Central memory CD4-positive, alpha-beta T cell (primary cell): ENCODE measurements at regions not wholly inside any gene's neighbourhood (a gene's known extent, or its start where the extent isn't known, plus 50 kb on each side); places are given as distances from the start of the nearest gene placed in this dataset.

ENCODE experiments used
- DNase-seq: peaks from one replicate; pipeline ENCODE4 v3.0.0; 2022

DNA sequence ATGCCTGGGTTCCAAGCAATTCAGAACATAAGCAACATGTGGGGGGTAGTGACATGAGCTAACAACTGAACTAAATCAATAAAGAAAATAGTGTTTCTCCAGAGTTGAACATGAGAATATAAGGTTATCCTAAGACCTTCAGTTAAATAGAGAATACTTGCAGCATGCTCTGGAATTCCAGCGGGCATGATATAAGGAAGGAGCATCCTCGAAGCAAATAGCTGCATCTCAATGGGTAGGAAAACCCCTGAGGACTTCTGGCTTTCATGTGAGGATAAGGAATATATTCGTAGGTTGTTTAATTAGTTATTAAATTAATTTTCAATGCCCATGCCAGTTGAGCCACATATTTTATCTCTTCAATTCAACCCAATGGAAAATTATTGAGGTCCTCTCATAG is 631.2 kb upstream of the EPHA7 start:
- no peak for DNase-seq

DNA sequence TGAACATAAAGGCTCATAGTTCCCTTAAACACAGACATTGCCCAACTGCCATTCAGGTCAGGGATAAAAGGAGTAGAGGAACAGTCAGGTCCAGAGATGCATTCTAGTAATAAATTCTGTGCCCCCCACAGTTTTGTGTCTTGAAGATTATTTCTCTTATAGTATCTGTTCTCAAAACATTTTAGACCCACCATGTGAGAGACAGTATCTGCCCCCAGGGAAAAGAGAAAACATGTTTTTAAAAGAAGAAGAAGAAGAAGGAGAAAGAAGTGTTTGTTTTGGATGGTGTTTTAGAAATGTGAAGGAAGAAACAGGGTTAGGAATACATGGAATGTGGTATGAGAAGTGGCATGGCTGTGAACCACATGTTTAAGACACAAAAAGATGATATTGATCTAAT is 629.6 kb upstream of the EPHA7 start:
- DNase-seq = no peak

DNA sequence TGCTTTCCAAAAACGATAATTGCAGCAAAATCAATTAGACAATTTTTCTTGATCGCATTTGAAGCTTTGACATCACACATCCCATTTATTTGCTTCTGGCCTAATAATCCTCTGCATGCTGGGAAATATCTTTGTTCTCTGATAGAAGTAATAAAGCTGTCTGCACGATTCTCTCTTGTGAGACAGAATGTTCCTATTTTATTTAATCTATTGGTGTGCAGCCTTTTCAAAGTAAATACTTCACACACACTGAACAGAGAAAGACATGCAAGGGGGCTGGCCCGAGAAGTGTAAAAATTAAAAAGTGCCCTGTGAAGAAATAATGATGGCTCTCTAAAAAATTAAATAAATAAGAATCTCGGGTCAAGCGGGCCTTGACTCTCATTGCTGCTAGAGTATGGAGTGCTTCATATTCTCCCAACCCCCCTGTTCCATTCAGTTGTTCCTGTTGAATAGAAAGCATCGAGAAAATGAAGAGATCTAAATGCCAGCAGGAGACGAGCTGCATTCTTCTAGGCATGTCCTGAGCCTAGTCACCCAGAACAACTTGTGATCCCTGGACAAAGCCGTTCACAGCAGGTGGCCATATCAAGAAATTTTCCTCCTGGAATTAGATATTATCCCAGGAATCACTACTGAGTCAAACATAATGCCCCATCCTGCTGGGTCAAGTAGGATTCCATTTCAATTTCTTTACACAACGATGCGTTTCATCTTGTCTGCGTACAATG is 625.9 kb upstream of the EPHA7 start:
- DNase-seq = no peak

DNA sequence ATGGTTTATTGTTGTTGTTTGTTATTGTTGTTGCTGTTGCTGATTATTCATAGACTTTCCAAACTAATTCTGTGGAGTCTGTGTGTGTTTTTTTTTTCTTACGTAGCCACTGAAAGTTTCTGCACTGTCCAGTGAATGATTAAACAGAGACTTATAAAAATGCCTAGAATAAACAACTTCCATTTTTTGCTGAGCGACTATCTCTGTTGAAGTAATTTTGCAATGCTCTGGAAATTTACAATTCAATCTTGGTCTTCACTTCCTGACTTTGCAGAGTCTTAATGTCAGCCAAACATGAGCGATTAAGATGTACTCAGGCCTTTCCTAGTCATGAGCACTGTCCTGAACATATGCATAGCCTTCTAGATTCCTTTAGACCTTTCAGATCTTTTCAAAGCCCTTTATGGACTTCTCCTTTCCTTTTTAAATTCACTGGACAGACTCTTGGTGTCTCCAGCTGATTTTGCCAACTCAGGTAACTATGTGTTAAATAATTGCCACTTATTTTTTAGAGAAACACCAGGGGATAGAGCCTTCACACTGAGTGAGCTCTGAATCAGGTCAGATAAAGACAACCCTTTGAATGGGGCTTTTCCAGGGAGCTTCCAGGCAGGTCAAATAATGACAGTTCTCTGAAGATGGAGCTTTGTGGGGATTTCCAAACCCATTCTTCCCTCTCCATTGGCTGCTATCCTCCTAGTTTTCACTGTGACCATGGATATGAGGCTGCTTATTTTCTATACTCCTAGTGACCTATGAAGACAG is 622.8 kb upstream of the EPHA7 start:
- DNase-seq = no peak

DNA sequence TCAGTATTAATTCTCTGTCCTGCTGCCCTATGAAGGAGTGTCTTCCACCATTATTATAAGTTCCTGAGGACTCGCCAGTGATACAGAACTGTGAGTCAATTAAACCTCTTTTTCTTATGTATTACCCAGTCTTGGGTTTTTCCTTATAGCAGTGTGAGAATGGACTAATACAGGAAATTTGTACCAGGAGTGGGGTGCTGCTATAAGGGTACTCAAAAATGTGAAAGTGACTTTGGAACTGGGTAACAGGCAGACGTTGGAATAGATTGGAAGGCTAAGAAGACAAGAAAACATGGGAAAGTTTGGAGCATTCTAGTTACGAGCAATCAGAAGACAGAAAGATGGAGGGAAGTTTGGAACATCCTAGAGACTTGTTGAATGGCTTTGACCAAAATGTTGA is 616.7 kb upstream of the EPHA7 start:
- DNase-seq = no peak

DNA sequence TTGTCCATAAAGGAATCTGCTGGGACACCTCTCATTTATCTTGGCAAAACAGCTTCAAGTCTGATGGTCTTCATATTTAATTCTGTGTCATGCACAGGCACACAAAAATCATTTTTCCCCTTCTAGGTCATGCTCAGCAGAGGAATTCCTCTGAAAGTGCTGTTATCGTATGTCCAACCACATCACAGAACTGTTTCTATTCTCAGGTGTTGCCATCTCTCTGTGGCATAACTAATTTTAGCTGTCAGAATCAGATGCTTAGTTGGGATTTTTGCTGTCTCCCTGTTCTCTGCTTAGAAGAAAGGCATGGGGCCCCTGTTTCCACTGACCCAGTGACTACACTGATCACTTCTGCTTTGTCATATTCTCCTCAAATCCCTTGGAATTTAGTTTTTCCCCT is 608.0 kb upstream of the EPHA7 start:
- DNase-seq = no peak

DNA sequence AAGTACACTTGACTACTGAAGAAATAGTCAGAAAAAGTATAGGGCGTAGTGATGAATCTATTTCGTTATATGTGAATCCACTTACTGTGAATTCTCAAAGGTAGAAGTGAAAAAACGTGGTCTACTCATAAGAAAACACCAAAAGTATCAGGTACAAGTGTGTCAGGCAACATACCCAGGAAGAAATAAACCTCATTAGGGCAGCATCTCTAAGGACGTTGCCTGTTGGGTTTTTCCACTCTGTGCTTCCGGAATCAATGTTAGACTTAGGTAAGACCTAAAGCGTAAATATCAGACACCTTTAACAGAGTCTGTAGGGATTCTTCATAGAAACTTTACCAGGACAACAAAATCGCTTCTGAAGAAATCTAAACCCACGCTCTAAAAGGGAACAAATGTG is 607.2 kb upstream of the EPHA7 start:
- no peak for DNase-seq

DNA sequence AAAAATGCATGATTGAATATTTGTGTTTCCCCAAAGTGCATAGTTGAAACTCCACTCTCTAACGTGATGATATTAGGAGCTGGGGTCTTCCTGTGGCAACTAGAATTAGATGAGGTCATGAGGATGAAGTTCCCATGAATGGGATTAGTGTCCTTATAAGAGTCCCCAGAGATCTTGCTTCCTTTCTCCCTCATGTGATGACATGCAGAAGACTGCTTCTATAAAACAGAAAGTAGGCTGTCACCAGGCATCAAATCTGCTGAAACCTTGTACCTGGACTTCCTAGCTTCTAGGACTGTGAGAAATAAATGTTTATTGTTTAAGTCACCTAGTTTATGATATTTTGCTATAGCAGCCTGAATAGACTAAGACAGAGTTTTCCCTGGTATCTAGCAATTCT is 586.5 kb upstream of the EPHA7 start:
- DNase-seq = no peak

DNA sequence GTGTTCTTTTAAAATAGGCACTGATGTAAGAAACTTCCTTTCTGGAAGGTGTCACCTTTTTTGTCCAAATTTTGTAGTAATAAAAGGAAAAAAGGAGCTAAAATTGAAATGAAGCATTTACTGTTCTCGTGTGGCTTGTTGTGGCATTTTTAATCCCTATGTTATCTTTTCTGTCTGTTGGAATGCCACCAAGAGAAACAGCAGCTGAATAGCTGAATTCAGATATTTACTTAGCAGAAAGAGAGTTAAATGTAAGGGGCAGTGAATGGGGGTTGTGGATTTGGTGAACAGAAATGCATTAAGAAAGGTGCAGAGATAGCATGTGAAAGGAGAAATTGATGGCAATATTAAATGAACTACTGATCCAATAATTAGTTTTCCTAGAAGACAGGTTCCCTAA is 573.6 kb upstream of the EPHA7 start:
- DNase-seq = no peak

DNA sequence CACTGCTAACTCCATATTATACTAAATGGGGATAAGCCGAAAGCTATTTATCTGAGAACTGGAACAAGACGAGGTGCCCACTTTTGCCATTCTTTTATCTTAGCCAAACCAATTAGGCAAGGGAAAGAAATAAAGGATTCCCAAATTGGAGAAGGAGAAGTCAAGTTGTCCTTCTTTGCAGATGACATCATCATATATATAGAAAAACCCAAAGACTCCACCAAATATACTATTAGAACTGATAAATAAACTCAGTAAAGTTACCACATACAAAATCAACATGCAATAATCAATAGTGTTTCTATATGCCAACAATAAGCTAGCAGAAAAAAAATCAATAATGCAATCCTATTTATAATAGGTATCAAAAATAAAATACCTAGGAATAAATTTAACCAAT is 570.3 kb upstream of the EPHA7 start:
- no peak for DNase-seq

DNA sequence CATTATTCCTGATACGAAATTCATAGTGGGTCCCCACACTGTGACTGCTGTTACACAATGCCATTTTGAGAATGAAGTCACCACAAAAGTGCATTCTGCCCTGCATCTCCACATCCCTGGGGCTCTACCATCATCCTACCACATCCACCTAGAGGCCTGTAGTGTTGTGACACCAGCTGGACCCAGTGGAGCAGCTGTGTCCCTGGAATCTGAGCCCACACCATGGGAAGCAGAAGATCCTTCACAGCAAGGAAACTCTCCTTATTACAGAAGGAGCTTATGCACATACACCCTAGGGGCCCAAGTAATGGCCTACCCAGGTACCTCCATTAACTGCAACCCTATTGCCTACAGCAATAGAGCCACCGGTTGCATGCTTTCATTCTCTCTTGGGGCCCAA is 566.6 kb upstream of the EPHA7 start:
- DNase-seq = no peak

DNA sequence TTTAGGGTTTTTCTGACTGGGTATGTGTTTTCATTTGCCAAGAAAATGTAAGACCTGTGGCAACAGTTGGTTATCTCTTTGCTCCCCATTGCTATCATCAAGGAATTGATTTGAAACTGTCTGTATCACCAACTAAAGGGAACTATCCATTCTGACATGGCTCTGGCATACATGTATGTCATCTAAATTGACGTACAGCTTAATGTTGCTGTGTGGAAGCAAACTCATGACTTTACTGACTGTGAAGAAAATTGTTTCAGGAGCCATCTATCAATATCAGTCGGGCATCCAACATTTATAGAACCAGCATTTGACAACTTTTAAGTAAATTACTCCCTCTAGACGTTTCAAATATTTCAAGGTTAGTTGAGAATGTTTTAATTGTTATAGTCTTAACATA is 555.8 kb upstream of the EPHA7 start:
- no peak for DNase-seq

DNA sequence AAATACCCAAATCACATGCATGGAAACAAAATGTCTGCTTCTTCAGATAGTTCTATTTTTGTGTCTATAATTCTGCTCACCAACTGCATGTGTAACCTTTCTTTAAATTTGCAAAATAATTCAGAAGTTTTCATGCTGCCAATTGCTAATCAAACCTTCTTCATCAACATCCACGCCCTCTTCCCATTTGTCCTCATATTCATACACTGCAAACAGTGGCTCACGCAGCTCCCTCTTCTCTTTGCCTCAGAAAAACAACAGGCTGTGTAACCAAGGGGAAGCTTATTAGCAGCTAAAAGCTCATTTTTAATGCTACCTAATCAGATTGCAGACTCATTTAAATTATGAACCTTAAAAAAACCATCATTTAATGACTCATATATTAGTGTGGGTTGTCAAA is 555.0 kb upstream of the EPHA7 start:
- DNase-seq = no peak

DNA sequence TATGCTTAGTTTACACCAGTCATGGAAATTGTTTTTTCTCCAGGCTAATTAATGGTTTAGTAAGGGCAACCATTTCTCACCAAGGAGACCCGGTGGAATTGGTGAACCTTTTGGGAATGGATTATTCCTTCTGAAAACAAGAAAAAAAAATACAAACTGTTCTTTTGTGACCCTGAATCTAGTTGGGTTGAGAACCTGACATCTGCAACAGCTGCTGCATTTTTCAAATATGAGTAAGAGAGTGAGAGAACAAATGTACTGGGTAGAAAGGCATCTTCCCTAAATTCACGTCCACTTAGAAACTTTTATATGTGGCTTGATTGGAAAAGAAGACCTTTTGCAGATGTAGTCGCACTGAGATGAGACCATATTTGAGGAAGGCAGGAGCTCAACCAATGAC is 553.4 kb upstream of the EPHA7 start:
- DNase-seq = no peak

DNA sequence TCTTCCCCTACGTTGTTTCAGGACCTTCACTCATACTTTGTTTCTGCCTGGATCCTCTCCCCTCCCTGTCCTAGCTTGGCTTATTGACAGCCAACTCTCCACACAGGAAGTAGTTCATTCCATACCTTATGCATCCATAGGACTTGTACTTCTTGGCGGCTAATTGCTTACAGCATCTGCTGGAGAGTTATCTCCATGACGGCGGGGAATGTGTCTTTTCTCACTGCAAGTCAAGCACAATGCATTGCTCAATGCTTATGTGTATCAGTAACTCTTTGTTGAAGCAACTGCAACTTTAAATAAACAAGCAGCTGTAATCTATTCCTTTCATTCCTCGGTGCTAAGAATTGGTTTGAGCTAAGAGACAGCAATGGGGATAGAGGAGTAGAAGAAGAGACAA is 551.3 kb upstream of the EPHA7 start:
- DNase-seq = no peak

DNA sequence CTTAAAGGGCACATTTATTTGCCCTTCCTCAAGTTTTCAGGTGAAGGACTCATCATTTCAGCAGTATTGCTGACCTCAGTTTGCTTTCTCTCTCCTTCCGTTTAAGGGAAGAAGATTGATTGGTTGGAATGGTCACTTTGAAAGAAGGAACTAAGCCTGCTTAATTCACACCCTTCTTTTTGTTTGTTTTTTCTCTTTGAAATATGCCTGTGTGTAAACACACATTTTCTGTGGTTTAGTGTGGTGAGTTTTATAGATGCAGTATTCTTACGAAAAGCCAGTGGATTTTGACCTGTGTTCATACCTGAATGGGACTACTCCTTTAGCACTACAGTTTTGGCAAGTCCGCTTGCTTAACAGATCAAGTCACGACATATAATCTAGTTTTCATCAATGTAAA is 548.8 kb upstream of the EPHA7 start:
- no peak for DNase-seq

DNA sequence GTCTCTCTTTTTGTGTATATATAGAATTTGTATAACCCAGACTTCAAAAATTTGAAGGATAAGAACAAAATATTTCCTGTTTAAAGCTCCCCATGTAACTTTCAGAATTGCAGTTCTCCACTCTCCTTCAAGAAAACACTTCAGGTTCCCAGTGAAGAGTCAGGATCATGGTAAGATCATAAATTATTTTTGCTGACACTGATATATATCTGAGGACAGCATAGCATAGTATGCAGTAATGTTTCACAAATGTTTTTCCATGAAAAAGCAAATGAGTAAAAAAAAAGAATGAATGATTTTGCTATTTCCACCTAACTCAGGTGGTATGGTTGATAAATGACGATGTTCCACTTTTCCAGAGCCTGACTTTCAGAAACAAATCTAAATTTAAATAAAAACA is 545.6 kb upstream of the EPHA7 start:
- DNase-seq = no peak

DNA sequence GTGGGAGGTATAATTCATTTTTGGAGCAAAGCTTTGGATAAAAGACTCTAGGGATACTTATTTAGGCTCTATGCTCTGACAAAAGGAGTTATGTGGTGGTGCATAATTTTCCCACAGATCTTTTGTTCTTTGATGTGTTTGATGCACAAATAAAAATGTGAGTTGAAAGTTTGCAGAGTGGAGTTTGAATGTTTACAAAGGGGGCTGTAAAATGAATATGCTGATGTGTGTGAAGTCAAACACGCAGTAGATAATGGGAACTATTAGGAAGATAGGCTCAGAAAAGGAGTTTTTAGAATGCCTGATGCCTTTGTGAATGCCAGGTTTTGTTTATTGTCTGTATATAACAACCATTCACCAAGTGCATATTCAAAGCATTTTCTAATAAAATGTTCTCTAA is 545.0 kb upstream of the EPHA7 start:
- no peak for DNase-seq

DNA sequence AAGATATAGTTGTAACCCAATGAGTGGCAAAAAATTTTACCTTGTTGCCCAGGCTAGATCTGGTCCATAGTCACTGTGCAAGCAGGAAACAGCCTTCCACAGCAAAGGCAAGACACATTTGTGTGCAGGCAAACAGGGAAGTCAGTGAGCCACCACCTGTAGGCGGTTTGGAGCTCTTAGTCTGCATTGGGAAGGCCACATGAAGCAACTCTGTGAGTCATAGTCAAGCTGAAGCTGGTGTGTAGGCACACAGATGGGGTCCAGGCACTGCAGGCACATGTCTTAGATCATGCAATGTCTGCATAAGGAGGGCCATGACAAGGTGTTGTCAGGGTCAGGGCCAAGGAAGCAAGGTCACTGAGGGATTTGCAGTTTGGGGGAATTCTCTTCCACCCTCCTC is 543.2 kb upstream of the EPHA7 start:
- no peak for DNase-seq

DNA sequence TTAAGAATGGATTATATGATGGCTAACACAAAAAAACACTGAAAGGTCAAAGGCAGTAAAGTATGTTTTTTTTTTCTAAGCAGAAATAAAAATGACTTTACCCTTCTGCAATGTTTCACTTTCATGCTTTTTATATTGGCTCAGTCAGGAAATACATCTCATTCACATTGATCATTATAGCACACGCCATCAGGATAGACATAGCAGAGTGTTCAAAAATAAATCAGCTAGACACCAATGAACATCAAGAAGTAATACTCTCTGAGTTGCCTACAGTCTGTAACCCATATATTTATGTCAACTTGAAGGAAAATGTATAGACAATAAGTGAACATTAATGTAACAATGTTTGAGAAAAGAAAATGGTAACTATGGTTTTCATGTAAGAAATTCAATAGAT is 535.2 kb upstream of the EPHA7 start:
- no peak for DNase-seq

DNA sequence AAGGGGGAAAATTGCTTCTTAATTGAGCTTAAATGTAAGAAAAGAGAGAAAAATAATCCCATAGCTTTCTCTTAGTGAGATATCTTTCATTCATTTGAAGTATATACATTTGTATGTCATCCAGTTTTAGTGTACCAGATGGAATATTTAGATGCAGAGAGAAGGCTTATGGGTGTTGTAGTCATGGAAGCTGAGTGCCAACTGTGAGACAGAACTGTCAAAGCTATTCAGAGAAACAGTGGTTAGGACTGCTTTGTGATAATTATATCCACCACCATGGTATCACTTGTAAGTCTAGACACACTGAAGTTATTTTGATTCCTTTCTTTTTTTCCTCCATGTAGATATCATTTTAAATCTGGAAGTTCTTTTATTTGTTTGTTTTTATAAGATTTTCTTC is 524.3 kb upstream of the EPHA7 start:
- no peak for DNase-seq

DNA sequence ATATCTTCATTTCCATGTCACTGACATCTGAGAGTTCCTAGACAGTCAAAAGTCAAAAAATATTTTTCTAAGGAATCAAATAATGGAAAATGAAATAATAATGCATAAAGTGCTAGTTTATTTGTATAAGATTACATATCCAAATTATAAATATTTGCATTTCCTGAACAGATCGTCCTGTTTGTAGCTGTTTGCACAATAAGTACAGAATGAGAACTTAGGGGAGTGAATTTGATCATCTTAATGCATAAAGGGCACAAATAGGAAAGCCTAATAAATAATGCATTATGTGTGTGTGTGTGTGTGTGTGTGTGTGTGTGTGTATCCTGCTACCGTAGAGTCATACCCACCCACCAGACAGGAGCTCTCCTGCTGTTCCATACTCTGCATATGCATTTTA is 521.0 kb upstream of the EPHA7 start:
- no peak for DNase-seq

DNA sequence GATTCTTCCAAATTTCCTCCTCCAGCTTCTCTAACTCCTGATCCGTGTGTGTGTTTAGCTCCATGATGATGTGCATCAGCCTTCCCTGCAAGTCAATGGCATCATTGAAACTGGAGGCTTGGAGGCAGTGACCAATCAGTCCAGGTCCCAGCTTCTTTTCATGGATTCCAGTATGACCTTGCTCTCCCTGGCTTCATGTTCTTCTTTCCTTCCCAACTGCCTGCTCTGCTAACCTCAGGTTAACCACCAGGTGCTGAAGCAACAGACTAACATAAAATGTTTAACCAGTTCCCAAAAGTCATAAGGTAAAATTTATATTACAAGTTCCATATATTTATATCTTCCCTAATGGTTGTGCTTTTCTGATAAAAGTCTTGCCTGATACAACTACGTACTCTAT is 512.8 kb upstream of the EPHA7 start:
- no peak for DNase-seq

DNA sequence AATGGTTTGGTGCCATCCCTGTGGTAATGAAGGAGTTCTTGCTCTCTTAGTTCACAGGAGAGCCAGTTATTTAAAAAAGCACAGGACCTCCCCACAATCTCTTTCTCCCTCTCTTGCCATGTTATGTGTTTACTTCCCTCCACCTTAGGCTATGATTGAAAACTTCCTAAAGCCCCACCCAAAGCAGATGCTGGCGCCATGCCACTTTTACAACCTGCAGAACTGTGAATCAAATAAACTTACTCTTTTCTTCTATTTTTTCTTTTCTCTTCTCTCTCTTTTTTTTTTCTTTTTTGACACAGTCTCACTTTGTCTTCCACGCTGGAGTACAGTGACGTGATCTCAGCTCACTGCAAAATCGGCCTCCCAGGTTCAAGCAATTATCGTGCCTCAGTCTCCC is 508.4 kb upstream of the EPHA7 start:
- DNase-seq = no peak

DNA sequence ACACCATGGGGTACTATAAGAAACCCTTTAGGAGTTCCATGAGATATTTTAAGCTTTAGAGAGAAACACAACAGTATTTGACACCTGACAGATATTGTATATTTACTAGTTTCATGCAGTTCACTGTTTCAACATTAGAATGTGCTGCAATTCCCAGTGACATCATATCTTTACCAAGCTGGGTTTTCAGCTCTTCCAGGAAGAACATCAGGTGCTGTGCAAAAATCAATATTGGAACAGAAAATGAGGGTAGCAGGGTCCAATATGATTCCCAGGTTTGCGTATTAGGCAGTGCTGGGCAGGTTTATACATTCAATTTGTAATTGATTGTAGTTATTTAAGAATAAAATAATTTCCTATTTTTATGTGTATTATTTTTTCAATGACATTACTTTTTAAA is 500.0 kb upstream of the EPHA7 start:
- DNase-seq = no peak
